ENCODE measurements at regions not wholly inside any gene's neighbourhood (a gene's known extent, or its start where the extent isn't known, plus 50 kb on each side); places are given as distances from the start of the nearest gene placed in this dataset.
"Not testable (repeated sequence)": the region's sequence is repeated elsewhere in the genome, so short reads cannot be mapped to it uniquely, and the experiment has no call there.

- no peak for TF ChIP-seq CTCF (conservative IDR thresholded peaks at IDR 0.05)
- no peak overlapping the region for H3K27ac ChIP-seq
These were observed 117.3 kb upstream of the NUDT12 start for GRCh38 chr5:103679873-103680272.

- not testable (repeated sequence) for H3K27ac ChIP-seq
These were observed 113.6 kb upstream of the NUDT12 start for GRCh38 chr5:103676198-103676597.

GRCh38 chr5:103674739-103675138 lies 112.2 kb upstream of the NUDT12 start:
- H3K27ac ChIP-seq, result peak overlapping the region; percentile 26
- TF ChIP-seq CTCF (conservative IDR thresholded peaks at IDR 0.05), result no peak

- peak overlapping the region; percentile 26 for H3K27ac ChIP-seq
- no peak for TF ChIP-seq CTCF (conservative IDR thresholded peaks at IDR 0.05)
These were observed 111.7 kb upstream of the NUDT12 start for GRCh38 chr5:103674251-103674650.

GRCh38 chr5:103669615-103670014 lies 107.0 kb upstream of the NUDT12 start:
- TF ChIP-seq CTCF (conservative IDR thresholded peaks at IDR 0.05), result no peak
- H3K27ac ChIP-seq, result no peak overlapping the region

- H3K27ac ChIP-seq, result no peak overlapping the region
- TF ChIP-seq CTCF (conservative IDR thresholded peaks at IDR 0.05), result no peak
These were observed 105.7 kb upstream of the NUDT12 start for GRCh38 chr5:103668281-103668680.

- H3K27ac ChIP-seq, result no peak overlapping the region
- no peak for TF ChIP-seq CTCF (conservative IDR thresholded peaks at IDR 0.05)
These were observed 104.5 kb upstream of the NUDT12 start for GRCh38 chr5:103667068-103667467.

- no peak overlapping the region for H3K27ac ChIP-seq
- TF ChIP-seq CTCF (conservative IDR thresholded peaks at IDR 0.05), result no peak
These were observed 94.7 kb upstream of the NUDT12 start for GRCh38 chr5:103657301-103657700.

Data from VCaP (cell line).